NCI-H2107 treated with DMSO at 0.1 percent for 48 hours (cell line): ENCODE measurements at regions not wholly inside any gene's neighbourhood (a gene's known extent, or its start where the extent isn't known, plus 50 kb on each side); places are given as distances from the start of the nearest gene placed in this dataset.
"Not testable (repeated sequence)": the region's sequence is repeated elsewhere in the genome, so short reads cannot be mapped to it uniquely, and the experiment has no call there.

Source experiments
- DNase-seq: peaks from one replicate; lab custom pipeline; 2025; ENCODE audit not compliant: unreplicated experiment; lab: John Stamatoyannopoulos, UW

GRCh38 chr12:127608359-127608758, 658.6 kb upstream of the TMEM132C start:
- not testable (repeated sequence) for DNase-seq

GRCh38 chr12:127613056-127613455, 653.9 kb upstream of the TMEM132C start:
- no peak for DNase-seq

GRCh38 chr12:127619869-127620734, 646.9 kb upstream of the TMEM132C start:
- no peak for DNase-seq

- no peak for DNase-seq
These were observed 646.1 kb upstream of the TMEM132C start for GRCh38 chr12:127620735-127621355.

GRCh38 chr12:127621366-127621765, 645.6 kb upstream of the TMEM132C start:
- DNase-seq = no peak

- no peak for DNase-seq
These were observed 643.6 kb upstream of the TMEM132C start for GRCh38 chr12:127623362-127623761.

- DNase-seq = no peak
These were observed 641.7 kb upstream of the TMEM132C start for GRCh38 chr12:127625176-127625771.

GRCh38 chr12:127628645-127629044, 638.3 kb upstream of the TMEM132C start:
- DNase-seq = no peak

GRCh38 chr12:127629066-127629820, 637.7 kb upstream of the TMEM132C start:
- DNase-seq = peak; percentile 83

- DNase-seq = no peak
These were observed 634.5 kb upstream of the TMEM132C start for GRCh38 chr12:127632461-127632860.

GRCh38 chr12:127635838-127636237, 631.1 kb upstream of the TMEM132C start:
- DNase-seq = no peak

GRCh38 chr12:127636882-127637281, 630.1 kb upstream of the TMEM132C start:
- DNase-seq = no peak

GRCh38 chr12:127640181-127640886, 626.6 kb upstream of the TMEM132C start:
- DNase-seq = no peak

- DNase-seq = no peak
These were observed 624.8 kb upstream of the TMEM132C start for GRCh38 chr12:127642208-127642607.

GRCh38 chr12:127648321-127648720, 618.6 kb upstream of the TMEM132C start:
- DNase-seq = no peak

- no peak for DNase-seq
These were observed 617.0 kb upstream of the TMEM132C start for GRCh38 chr12:127649961-127650360.

GRCh38 chr12:127650626-127651025, 616.3 kb upstream of the TMEM132C start:
- no peak for DNase-seq

- DNase-seq = no peak
These were observed 614.7 kb upstream of the TMEM132C start for GRCh38 chr12:127652281-127652680.

GRCh38 chr12:127654383-127654985, 612.5 kb upstream of the TMEM132C start:
- DNase-seq = no peak

GRCh38 chr12:127655691-127656090, 611.3 kb upstream of the TMEM132C start:
- DNase-seq = no peak
